ENCODE measurements at regions not wholly inside any gene's neighbourhood (a gene's known extent, or its start where the extent isn't known, plus 50 kb on each side); places are given as distances from the start of the nearest gene placed in this dataset.
"Not testable (repeated sequence)": the region's sequence is repeated elsewhere in the genome, so short reads cannot be mapped to it uniquely, and the experiment has no call there.

GRCh38 chr22:49453771-49454170 is 373.9 kb downstream of the BRD1 start:
- H3K4me3 ChIP-seq, result no peak overlapping the region
- no peak overlapping the region for H3K9ac ChIP-seq (ENCODE audit: insufficient read length)
- H3K9me3 ChIP-seq (ENCODE audit: low read depth, low read length), result no peaks in the 10 kb centered on the region
- no peak for DNase-seq (ENCODE audit: low read depth, low spot score)
- H3K27ac ChIP-seq, result no peak overlapping the region
- TF ChIP-seq FOXP2 (optimal IDR thresholded peaks at IDR 0.05; ENCODE audit: control extremely low read depth, extremely low read length, insufficient read depth), result no peak
- no peaks in the 10 kb centered on the region for H3K36me3 ChIP-seq (ENCODE audit: insufficient read depth, low read length)

- not testable (repeated sequence) for H3K9ac ChIP-seq (ENCODE audit: insufficient read length); DNase-seq (ENCODE audit: low read depth, low spot score); H3K4me3 ChIP-seq; H3K9me3 ChIP-seq (ENCODE audit: low read depth, low read length); H3K36me3 ChIP-seq (ENCODE audit: insufficient read depth, low read length); H3K27ac ChIP-seq
Observed at GRCh38 chr22:49453019-49453418, 374.7 kb downstream of the BRD1 start.

GRCh38 chr22:49452362-49452946 is 375.2 kb downstream of the BRD1 start:
- H3K36me3 ChIP-seq (ENCODE audit: insufficient read depth, low read length), result no peaks in the 10 kb centered on the region
- no peaks in the 10 kb centered on the region for H3K9me3 ChIP-seq (ENCODE audit: low read depth, low read length)
- no peak overlapping the region for H3K9ac ChIP-seq (ENCODE audit: insufficient read length)

GRCh38 chr22:49451070-49451840 is 376.4 kb downstream of the BRD1 start:
- Histone ChIP-seq H3K9me3 (ENCODE audit: low read depth, low read length) (no peaks in the 10 kb centered on the region), H3K4me3 (peak overlapping the region; percentile 78), H3K9ac (ENCODE audit: insufficient read length) (peak overlapping the region; percentile 43), H3K36me3 (ENCODE audit: insufficient read depth, low read length) (no peaks in the 10 kb centered on the region), H3K27ac (peak overlapping the region; percentile 84)
- TF ChIP-seq POLR2AphosphoS5 (IDR thresholded peaks at IDR 0.05; ENCODE audit: borderline replicate concordance, low read depth, low read length) (no peak), EZH2 (IDR thresholded peaks at IDR 0.05) (no peak), FOXP2 (optimal IDR thresholded peaks at IDR 0.05; ENCODE audit: control extremely low read depth, extremely low read length, insufficient read depth) (no peak)
- no peak for DNase-seq (ENCODE audit: low read depth, low spot score)

More at GRCh38 chr22:49452362-49452946, 375.2 kb downstream of the BRD1 start:
- Histone ChIP-seq H3K27ac (no peak overlapping the region), H3K4me3 (no peak overlapping the region)
- DNase-seq (ENCODE audit: low read depth, low spot score), result no peak
- TF ChIP-seq EZH2 (IDR thresholded peaks at IDR 0.05) (no peak), POLR2AphosphoS5 (IDR thresholded peaks at IDR 0.05; ENCODE audit: borderline replicate concordance, low read depth, low read length) (no peak), FOXP2 (optimal IDR thresholded peaks at IDR 0.05; ENCODE audit: control extremely low read depth, extremely low read length, insufficient read depth) (no peak)

- DNase-seq (ENCODE audit: low read depth, low spot score), result no peak
- H3K27ac ChIP-seq, result peak overlapping the region; percentile 84
- no peaks in the 10 kb centered on the region for H3K36me3 ChIP-seq (ENCODE audit: insufficient read depth, low read length)
- no peaks in the 10 kb centered on the region for H3K9me3 ChIP-seq (ENCODE audit: low read depth, low read length)
- peak overlapping the region; percentile 43 for H3K9ac ChIP-seq (ENCODE audit: insufficient read length)
- TF ChIP-seq POLR2AphosphoS5 (IDR thresholded peaks at IDR 0.05; ENCODE audit: borderline replicate concordance, low read depth, low read length) (no peak), FOXP2 (optimal IDR thresholded peaks at IDR 0.05; ENCODE audit: control extremely low read depth, extremely low read length, insufficient read depth) (no peak), EZH2 (IDR thresholded peaks at IDR 0.05) (no peak)
- peak overlapping the region; percentile 78 for H3K4me3 ChIP-seq
Observed at GRCh38 chr22:49450498-49450897, 377.2 kb downstream of the BRD1 start.

- DNase-seq (ENCODE audit: low read depth, low spot score), result no peak
- no peaks in the 10 kb centered on the region for H3K9me3 ChIP-seq (ENCODE audit: low read depth, low read length)
- no peak for TF ChIP-seq POLR2AphosphoS5 (IDR thresholded peaks at IDR 0.05; ENCODE audit: borderline replicate concordance, low read depth, low read length)
- no peak for TF ChIP-seq EZH2 (IDR thresholded peaks at IDR 0.05)
- no peak for TF ChIP-seq FOXP2 (optimal IDR thresholded peaks at IDR 0.05; ENCODE audit: control extremely low read depth, extremely low read length, insufficient read depth)
- H3K36me3 ChIP-seq (ENCODE audit: insufficient read depth, low read length), result no peaks in the 10 kb centered on the region
- H3K9ac ChIP-seq (ENCODE audit: insufficient read length), result peak overlapping the region; percentile 37
- peak overlapping the region; percentile 84 for H3K27ac ChIP-seq
- H3K4me3 ChIP-seq, result peak overlapping the region; percentile 78
Observed at GRCh38 chr22:49449811-49450446, 377.7 kb downstream of the BRD1 start.

- no peak overlapping the region for H3K9ac ChIP-seq (ENCODE audit: insufficient read length)
- no peaks in the 10 kb centered on the region for H3K36me3 ChIP-seq (ENCODE audit: insufficient read depth, low read length)
- H3K9me3 ChIP-seq (ENCODE audit: low read depth, low read length), result no peaks in the 10 kb centered on the region
- H3K4me3 ChIP-seq, result no peak overlapping the region
- TF ChIP-seq FOXP2 (optimal IDR thresholded peaks at IDR 0.05; ENCODE audit: control extremely low read depth, extremely low read length, insufficient read depth) (no peak), EZH2 (IDR thresholded peaks at IDR 0.05) (no peak), POLR2AphosphoS5 (IDR thresholded peaks at IDR 0.05; ENCODE audit: borderline replicate concordance, low read depth, low read length) (no peak)
- no peak for DNase-seq (ENCODE audit: low read depth, low spot score)
- no peak overlapping the region for H3K27ac ChIP-seq
Observed at GRCh38 chr22:49449377-49449776, 378.3 kb downstream of the BRD1 start.

GRCh38 chr22:49448526-49448925 is 379.1 kb downstream of the BRD1 start:
- Histone ChIP-seq H3K9me3 (ENCODE audit: low read depth, low read length) (no peaks in the 10 kb centered on the region), H3K9ac (ENCODE audit: insufficient read length) (no peak overlapping the region), H3K27ac (0 out of 2 replicates have a peak overlapping the region, but pooled peaks have one; percentile 22), H3K36me3 (ENCODE audit: insufficient read depth, low read length) (no peaks in the 10 kb centered on the region), H3K4me3 (peak overlapping the region; percentile 33)
- no peak for TF ChIP-seq EZH2 (IDR thresholded peaks at IDR 0.05)
- no peak for TF ChIP-seq POLR2AphosphoS5 (IDR thresholded peaks at IDR 0.05; ENCODE audit: borderline replicate concordance, low read depth, low read length)
- no peak for TF ChIP-seq FOXP2 (optimal IDR thresholded peaks at IDR 0.05; ENCODE audit: control extremely low read depth, extremely low read length, insufficient read depth)
- DNase-seq (ENCODE audit: low read depth, low spot score), result no peak
